ENCODE measurements at regions not wholly inside any gene's neighbourhood (a gene's known extent, or its start where the extent isn't known, plus 50 kb on each side); places are given as distances from the start of the nearest gene placed in this dataset.
"Not testable (repeated sequence)": the region's sequence is repeated elsewhere in the genome, so short reads cannot be mapped to it uniquely, and the experiment has no call there.

GRCh38 chr7:152501506-152501905, 65.7 kb upstream of the KMT2C start:
- no peak for TF ChIP-seq CTCF (IDR thresholded peaks at IDR 0.05; ENCODE audit: low read depth, low read length)
- Histone ChIP-seq H3K36me3 (no peaks in the 10 kb centered on the region), H3K27me3 (no peaks in the 10 kb centered on the region), H3K9me3 (ENCODE audit: low read depth) (no peaks in the 10 kb centered on the region), H3K27ac (no peak overlapping the region), H3K4me3 (no peak overlapping the region), H3K4me1 (ENCODE audit: low read depth) (no peaks in the 10 kb centered on the region)
- no peak for DNase-seq (ENCODE audit: low read depth in 1 of 2, low spot score in 1 of 2)

DNA sequence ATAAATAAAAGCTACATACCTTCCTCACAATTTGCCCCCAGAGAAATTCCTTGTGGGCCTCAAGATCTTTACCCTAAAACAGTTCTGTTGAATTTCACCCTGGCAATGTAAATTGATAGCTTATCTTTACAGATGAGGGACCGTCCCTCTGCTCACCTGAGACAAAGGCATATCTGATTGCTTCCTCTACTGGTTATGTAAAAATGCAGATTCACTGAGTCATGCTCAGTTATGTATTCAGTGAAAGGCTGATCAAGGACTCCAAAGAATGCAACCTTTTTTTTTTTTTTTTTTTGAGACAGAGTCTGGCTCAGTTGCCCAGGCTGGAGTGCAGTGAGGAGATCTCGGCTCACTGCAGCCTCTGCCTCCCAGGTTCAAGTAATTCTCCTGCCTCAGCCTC, 64.2 kb upstream of the KMT2C start:
- not testable (repeated sequence) for H3K4me3 ChIP-seq; H3K27ac ChIP-seq; H3K4me1 ChIP-seq (ENCODE audit: low read depth); H3K36me3 ChIP-seq; H3K27me3 ChIP-seq; DNase-seq (ENCODE audit: low read depth in 1 of 2, low spot score in 1 of 2); H3K9me3 ChIP-seq (ENCODE audit: low read depth)

- no peak for DNase-seq (ENCODE audit: low read depth in 1 of 2, low spot score in 1 of 2)
- Histone ChIP-seq H3K9me3 (ENCODE audit: low read depth) (no peaks in the 10 kb centered on the region), H3K36me3 (no peaks in the 10 kb centered on the region)
Measured at GRCh38 chr7:152495867-152496266, 60.1 kb upstream of the KMT2C start.

GRCh38 chr7:152492952-152493351, 57.1 kb upstream of the KMT2C start:
- no peaks in the 10 kb centered on the region for H3K9me3 ChIP-seq (ENCODE audit: low read depth)
- H3K4me3 ChIP-seq, result no peak overlapping the region
- H3K27me3 ChIP-seq, result no peaks in the 10 kb centered on the region
- no peak overlapping the region for H3K27ac ChIP-seq
- H3K4me1 ChIP-seq (ENCODE audit: low read depth), result no peaks in the 10 kb centered on the region
- DNase-seq (ENCODE audit: low read depth in 1 of 2, low spot score in 1 of 2), result no peak
- H3K36me3 ChIP-seq, result no peaks in the 10 kb centered on the region
- TF ChIP-seq CTCF (IDR thresholded peaks at IDR 0.05; ENCODE audit: low read depth, low read length), result no peak

More at GRCh38 chr7:152495867-152496266, 60.1 kb upstream of the KMT2C start:
- Histone ChIP-seq H3K4me3 (no peak overlapping the region), H3K27me3 (no peaks in the 10 kb centered on the region), H3K4me1 (ENCODE audit: low read depth) (no peaks in the 10 kb centered on the region), H3K27ac (no peak overlapping the region)
- no peak for TF ChIP-seq CTCF (IDR thresholded peaks at IDR 0.05; ENCODE audit: low read depth, low read length)

DNA sequence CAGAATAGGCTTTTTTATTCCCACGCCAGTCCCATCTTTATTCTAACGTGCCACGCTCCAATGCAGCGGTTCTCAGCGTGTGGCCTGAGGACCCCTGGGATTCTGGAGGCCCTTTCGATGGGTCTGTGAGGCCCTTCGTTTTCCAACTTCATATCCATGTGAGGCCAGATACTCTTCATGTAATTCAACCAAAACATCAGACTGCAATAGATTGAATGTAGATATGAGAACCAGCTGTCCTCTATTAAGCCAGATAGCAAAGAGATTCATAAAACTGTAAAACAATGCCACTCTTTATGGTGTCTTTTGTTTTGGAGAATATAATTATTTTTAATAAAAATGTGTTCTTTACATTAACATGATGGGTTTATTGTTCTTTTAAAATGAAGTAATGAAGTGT, 53.2 kb upstream of the KMT2C start:
- no peaks in the 10 kb centered on the region for H3K36me3 ChIP-seq
- no peak overlapping the region for H3K4me3 ChIP-seq
- no peak for TF ChIP-seq CTCF (IDR thresholded peaks at IDR 0.05; ENCODE audit: low read depth, low read length)
- no peak overlapping the region for H3K27ac ChIP-seq
- DNase-seq (ENCODE audit: low read depth in 1 of 2, low spot score in 1 of 2), result no peak
- H3K9me3 ChIP-seq (ENCODE audit: low read depth), result no peaks in the 10 kb centered on the region
- H3K27me3 ChIP-seq, result no peaks in the 10 kb centered on the region
- H3K4me1 ChIP-seq (ENCODE audit: low read depth), result no peaks in the 10 kb centered on the region

- no peak overlapping the region for H3K4me3 ChIP-seq
- no peak for DNase-seq (ENCODE audit: low read depth in 1 of 2, low spot score in 1 of 2)
- no peaks in the 10 kb centered on the region for H3K36me3 ChIP-seq
- H3K9me3 ChIP-seq (ENCODE audit: low read depth), result no peaks in the 10 kb centered on the region
- no peaks in the 10 kb centered on the region for H3K27me3 ChIP-seq
- TF ChIP-seq CTCF (IDR thresholded peaks at IDR 0.05; ENCODE audit: low read depth, low read length), result no peak
- no peak overlapping the region for H3K27ac ChIP-seq
- H3K4me1 ChIP-seq (ENCODE audit: low read depth), result no peaks in the 10 kb centered on the region
Measured at GRCh38 chr7:152486968-152487367, 51.2 kb upstream of the KMT2C start.

Data from cardiac muscle cell (in vitro differentiated cells and primary cell).